ENCODE measurements at regions not wholly inside any gene's neighbourhood (a gene's known extent, or its start where the extent isn't known, plus 50 kb on each side); places are given as distances from the start of the nearest gene placed in this dataset.

DNA sequence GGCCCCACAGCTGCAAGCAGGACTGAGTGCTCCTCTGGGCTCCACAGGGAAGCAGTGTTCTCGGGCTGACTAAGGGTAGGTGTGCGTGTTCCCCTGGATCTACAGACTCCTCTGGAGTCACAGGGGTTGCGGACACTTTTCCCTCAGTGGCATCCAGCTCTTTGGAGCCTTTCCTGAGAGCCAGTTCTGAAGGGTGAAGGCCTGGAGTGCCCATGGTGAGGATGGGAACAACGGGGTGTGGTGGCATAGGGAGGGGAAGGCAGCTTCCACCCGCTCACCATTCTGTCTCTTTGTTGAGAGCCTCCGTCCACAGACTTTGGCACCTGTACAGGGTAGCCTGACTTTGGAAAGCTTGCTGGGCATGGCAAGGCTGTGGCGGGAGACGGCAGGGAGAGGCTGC lies 104.1 kb upstream of the PCBD1 start:
- Histone ChIP-seq H3K4me3 (ENCODE audit: low read length) (no peak overlapping the region), H3K9ac (ENCODE audit: low read depth, low read length) (no peak overlapping the region), H3K9me3 (replicated peaks; ENCODE audit: low read length) (no peaks in the 10 kb centered on the region), H3K4me1 (ENCODE audit: control insufficient read depth, insufficient read depth, low read length) (no peaks in the 10 kb centered on the region), H3K27me3 (ENCODE audit: control insufficient read depth, insufficient read depth, low read length) (peaks cover 78% of the 10 kb centered on the region), H3K36me3 (ENCODE audit: insufficient read depth, low read length) (no peaks in the 10 kb centered on the region), H3K4me2 (ENCODE audit: low read length) (no peak overlapping the region)

GRCh38 chr10:70993051-70993450 lies 104.7 kb upstream of the PCBD1 start:
- Histone ChIP-seq H3K27me3 (ENCODE audit: control insufficient read depth, insufficient read depth, low read length) (peaks cover 78% of the 10 kb centered on the region), H3K9ac (ENCODE audit: low read depth, low read length) (no peak overlapping the region), H3K4me2 (ENCODE audit: low read length) (no peak overlapping the region), H3K4me1 (ENCODE audit: control insufficient read depth, insufficient read depth, low read length) (no peaks in the 10 kb centered on the region), H3K4me3 (ENCODE audit: low read length) (no peak overlapping the region), H3K36me3 (ENCODE audit: insufficient read depth, low read length) (no peaks in the 10 kb centered on the region), H3K9me3 (replicated peaks; ENCODE audit: low read length) (no peaks in the 10 kb centered on the region)

DNA sequence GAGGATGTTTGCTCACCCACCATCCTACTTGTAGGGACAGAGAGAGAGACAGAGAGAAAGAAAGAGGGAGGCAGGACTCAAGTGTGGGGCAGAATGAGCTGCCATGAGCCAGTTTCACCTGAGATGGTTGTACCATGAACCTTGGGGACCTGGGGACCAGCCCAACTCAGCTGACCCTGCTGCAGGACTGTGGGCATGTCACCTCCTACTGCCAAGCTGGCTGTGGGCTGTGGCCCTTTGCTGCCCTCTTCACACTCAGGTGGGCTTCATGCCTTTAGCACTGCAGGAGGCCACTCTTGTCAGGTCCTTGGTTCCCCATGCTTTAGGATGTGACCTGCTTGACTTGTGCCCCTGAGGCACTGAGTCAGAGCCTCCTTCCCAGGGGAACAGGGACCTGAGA lies 108.2 kb upstream of the PCBD1 start:
- Histone ChIP-seq H3K27me3 (ENCODE audit: control insufficient read depth, insufficient read depth, low read length) (peaks cover 70% of the 10 kb centered on the region), H3K9me3 (replicated peaks; ENCODE audit: low read length) (no peaks in the 10 kb centered on the region), H3K9ac (ENCODE audit: low read depth, low read length) (no peak overlapping the region), H3K36me3 (ENCODE audit: insufficient read depth, low read length) (no peaks in the 10 kb centered on the region), H3K4me1 (ENCODE audit: control insufficient read depth, insufficient read depth, low read length) (no peaks in the 10 kb centered on the region), H3K4me2 (ENCODE audit: low read length) (no peak overlapping the region), H3K4me3 (ENCODE audit: low read length) (no peak overlapping the region)

DNA sequence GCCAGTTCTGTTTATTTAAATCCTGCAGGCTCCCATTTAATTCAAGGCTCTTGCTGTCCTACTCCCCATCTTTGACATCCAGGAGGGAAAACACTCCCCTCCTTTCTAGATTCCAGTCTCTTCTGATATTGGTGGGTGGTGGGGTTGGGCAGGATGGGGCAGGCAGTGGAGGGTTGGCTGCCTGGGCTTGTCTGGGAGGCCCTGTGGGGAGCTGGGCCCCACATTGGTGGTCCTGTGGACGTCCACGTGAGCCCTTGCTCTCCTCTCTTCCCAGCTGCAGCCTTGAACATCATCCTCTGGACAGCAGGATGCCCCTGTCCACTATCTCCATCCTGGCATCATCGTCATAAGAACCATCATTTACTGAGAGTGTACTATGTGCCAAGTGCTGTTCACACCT lies 108.9 kb upstream of the PCBD1 start:
- Histone ChIP-seq H3K4me2 (ENCODE audit: low read length) (no peak overlapping the region), H3K36me3 (ENCODE audit: insufficient read depth, low read length) (no peaks in the 10 kb centered on the region), H3K9ac (ENCODE audit: low read depth, low read length) (no peak overlapping the region), H3K9me3 (replicated peaks; ENCODE audit: low read length) (no peaks in the 10 kb centered on the region), H3K4me3 (ENCODE audit: low read length) (no peak overlapping the region), H3K27me3 (ENCODE audit: control insufficient read depth, insufficient read depth, low read length) (peaks cover 68% of the 10 kb centered on the region), H3K4me1 (ENCODE audit: control insufficient read depth, insufficient read depth, low read length) (no peaks in the 10 kb centered on the region)

DNA sequence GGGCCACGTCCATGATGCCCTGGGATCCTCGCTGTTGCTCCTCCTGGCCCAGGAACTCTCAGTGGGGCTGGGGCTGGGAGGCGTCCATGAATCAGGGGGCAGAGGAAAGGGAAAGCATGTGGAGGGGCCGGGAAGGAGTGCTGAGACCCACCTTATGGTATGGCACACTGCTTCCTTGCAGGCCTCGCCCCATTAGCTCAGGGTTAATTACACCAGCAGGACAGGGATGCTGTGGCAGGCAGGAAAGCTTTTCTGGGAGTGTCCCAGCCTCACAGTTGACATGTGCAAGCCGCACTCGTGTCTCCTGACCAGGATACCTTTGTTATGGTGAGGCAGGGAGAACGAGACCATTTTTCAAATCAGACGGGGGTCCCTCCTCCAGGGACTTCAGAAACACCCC lies 109.7 kb upstream of the PCBD1 start:
- no peaks in the 10 kb centered on the region for H3K9me3 ChIP-seq (replicated peaks; ENCODE audit: low read length)
- H3K36me3 ChIP-seq (ENCODE audit: insufficient read depth, low read length), result no peaks in the 10 kb centered on the region
- no peaks in the 10 kb centered on the region for H3K4me1 ChIP-seq (ENCODE audit: control insufficient read depth, insufficient read depth, low read length)
- H3K9ac ChIP-seq (ENCODE audit: low read depth, low read length), result no peak overlapping the region
- no peak overlapping the region for H3K4me2 ChIP-seq (ENCODE audit: low read length)
- H3K27me3 ChIP-seq (ENCODE audit: control insufficient read depth, insufficient read depth, low read length), result peaks cover 59% of the 10 kb centered on the region
- no peak overlapping the region for H3K4me3 ChIP-seq (ENCODE audit: low read length)

DNA sequence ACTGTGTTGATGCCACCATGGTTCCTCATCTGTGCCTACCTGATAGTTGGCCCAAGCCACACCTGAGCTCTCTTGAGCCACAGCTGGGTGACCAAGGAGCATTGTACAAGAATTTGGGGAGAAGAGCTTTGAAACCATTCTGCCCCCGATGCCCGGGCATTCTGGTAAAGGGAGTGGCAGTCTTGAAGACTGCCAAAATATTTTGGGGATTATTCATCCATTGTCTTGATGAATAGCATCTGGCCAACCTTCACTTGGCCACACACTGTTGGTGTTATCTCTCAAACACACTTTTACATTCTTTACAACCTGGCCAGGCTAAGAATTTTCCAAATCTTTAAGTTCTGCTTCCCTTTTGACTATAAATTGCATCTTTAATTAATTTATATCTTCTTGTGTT lies 113.1 kb upstream of the PCBD1 start:
- Histone ChIP-seq H3K36me3 (ENCODE audit: insufficient read depth, low read length) (no peaks in the 10 kb centered on the region), H3K9me3 (replicated peaks; ENCODE audit: low read length) (no peaks in the 10 kb centered on the region)

DNA sequence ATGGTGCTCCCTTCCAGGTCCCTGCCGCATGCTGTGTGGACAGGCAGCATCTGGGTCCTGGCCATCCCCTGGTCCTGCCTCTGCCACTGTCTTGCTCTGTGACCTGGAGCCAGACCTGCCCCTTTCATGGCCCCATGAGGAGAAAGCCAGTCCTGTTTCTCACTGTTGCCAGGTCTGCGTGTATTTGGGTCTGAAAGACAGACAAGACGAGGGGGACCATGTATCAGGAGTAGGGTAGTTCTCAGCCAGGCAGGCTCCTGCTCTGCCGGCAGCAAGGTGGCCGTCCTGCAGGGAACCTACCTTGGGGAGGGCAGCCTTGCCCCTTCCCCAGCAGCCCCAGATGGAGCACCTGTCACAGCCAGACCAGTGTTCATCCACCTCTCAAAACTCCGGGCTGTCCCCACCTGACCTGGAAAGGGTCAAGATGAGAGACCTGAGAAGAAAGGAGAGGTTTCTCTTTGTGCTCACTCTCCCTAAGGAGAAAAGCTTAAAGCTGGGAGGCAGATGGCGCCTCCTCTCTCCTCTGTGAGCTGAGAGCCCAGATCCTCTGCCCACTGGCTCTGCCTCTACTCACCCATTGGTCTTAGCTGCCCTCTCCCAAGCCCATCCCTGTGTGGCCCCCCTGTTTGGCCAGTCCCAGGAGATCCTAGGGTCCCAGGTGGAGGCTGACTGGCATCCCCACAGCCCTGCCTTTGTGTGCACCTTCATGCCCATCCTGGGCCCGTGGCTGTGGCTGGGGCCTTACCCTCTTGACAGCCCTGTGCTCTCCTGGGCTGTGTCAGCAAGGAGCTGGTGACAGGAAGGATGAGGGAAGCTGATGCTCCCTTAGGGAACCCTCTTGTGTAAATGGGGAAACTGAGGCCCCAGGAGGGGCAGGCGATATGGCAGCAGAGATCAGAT lies 116.1 kb upstream of the PCBD1 start:
- H3K9me3 ChIP-seq (replicated peaks; ENCODE audit: low read length), result no peaks in the 10 kb centered on the region
- peaks cover 52% of the 10 kb centered on the region for H3K27me3 ChIP-seq (ENCODE audit: control insufficient read depth, insufficient read depth, low read length)
- no peak overlapping the region for H3K4me3 ChIP-seq (ENCODE audit: low read length)
- H3K36me3 ChIP-seq (ENCODE audit: insufficient read depth, low read length), result no peaks in the 10 kb centered on the region
- H3K4me2 ChIP-seq (ENCODE audit: low read length), result no peak overlapping the region
- H3K9ac ChIP-seq (ENCODE audit: low read depth, low read length), result no peak overlapping the region
- H3K4me1 ChIP-seq (ENCODE audit: control insufficient read depth, insufficient read depth, low read length), result no peaks in the 10 kb centered on the region

More for the DNA sequence above, 113.1 kb upstream of the PCBD1 start:
- Histone ChIP-seq H3K4me3 (ENCODE audit: low read length) (no peak overlapping the region), H3K4me1 (ENCODE audit: control insufficient read depth, insufficient read depth, low read length) (no peaks in the 10 kb centered on the region), H3K4me2 (ENCODE audit: low read length) (no peak overlapping the region), H3K27me3 (ENCODE audit: control insufficient read depth, insufficient read depth, low read length) (peaks cover 49% of the 10 kb centered on the region), H3K9ac (ENCODE audit: low read depth, low read length) (no peak overlapping the region)

GRCh38 chr10:71005337-71006305 lies 117.3 kb upstream of the PCBD1 start:
- no peak overlapping the region for H3K4me2 ChIP-seq (ENCODE audit: low read length)
- no peak overlapping the region for H3K9ac ChIP-seq (ENCODE audit: low read depth, low read length)
- H3K36me3 ChIP-seq (ENCODE audit: insufficient read depth, low read length), result no peaks in the 10 kb centered on the region
- H3K4me3 ChIP-seq (ENCODE audit: low read length), result no peak overlapping the region
- H3K27me3 ChIP-seq (ENCODE audit: control insufficient read depth, insufficient read depth, low read length), result peaks cover 61% of the 10 kb centered on the region
- H3K4me1 ChIP-seq (ENCODE audit: control insufficient read depth, insufficient read depth, low read length), result no peaks in the 10 kb centered on the region
- no peaks in the 10 kb centered on the region for H3K9me3 ChIP-seq (replicated peaks; ENCODE audit: low read length)

- H3K36me3 ChIP-seq (ENCODE audit: insufficient read depth, low read length), result no peaks in the 10 kb centered on the region
- peaks cover 56% of the 10 kb centered on the region for H3K27me3 ChIP-seq (ENCODE audit: control insufficient read depth, insufficient read depth, low read length)
- H3K4me3 ChIP-seq (ENCODE audit: low read length), result no peak overlapping the region
Measured at GRCh38 chr10:71006506-71006905, 118.1 kb upstream of the PCBD1 start.

DNA sequence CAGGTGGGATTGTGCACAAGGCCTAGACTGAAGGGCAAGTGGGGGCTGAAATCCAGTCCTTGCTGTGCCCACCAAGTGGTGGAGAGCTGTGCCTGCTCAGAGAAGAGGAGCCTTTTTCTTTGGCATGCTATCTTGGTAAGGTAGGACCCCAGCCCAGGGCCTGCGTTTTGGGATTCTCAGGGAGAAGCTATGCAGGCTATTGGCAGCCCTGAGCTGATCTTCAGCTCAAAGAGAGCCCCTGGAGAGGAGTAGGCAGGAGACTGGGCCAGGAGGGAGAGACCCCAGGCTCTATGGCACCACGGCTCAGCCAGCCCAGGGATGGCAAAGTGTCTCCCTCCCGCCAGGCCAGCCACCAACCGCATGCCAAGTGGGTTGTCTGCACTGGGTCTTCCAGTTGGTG lies 119.2 kb upstream of the PCBD1 start:
- no peak overlapping the region for H3K4me3 ChIP-seq (ENCODE audit: low read length)
- H3K27me3 ChIP-seq (ENCODE audit: control insufficient read depth, insufficient read depth, low read length), result peaks cover 61% of the 10 kb centered on the region
- no peak overlapping the region for H3K4me2 ChIP-seq (ENCODE audit: low read length)

More at GRCh38 chr10:71006506-71006905, 118.1 kb upstream of the PCBD1 start:
- Histone ChIP-seq H3K4me2 (ENCODE audit: low read length) (no peak overlapping the region), H3K4me1 (ENCODE audit: control insufficient read depth, insufficient read depth, low read length) (no peaks in the 10 kb centered on the region), H3K9ac (ENCODE audit: low read depth, low read length) (no peak overlapping the region), H3K9me3 (replicated peaks; ENCODE audit: low read length) (no peaks in the 10 kb centered on the region)

DNA sequence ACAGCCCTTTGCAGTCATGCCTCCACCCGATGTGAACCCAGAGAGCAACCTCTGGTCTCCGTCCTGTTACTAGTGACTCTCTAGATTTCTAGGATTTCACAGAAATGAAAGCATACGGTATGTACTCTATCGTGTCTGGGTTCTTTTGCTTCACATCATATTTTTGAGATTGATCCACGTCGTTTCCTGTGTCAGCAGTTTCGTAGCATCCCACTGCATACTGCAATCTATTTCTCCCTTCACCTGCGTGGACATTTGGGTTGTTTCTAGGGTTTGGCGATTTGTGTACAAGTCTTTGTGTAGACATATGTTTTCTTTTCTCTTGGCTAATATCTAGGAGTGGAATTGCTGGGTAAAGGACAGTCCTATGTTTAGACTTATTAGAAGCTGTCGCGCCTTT lies 119.8 kb upstream of the PCBD1 start:
- Histone ChIP-seq H3K4me3 (ENCODE audit: low read length) (no peak overlapping the region), H3K9ac (ENCODE audit: low read depth, low read length) (no peak overlapping the region), H3K27me3 (ENCODE audit: control insufficient read depth, insufficient read depth, low read length) (peaks cover 65% of the 10 kb centered on the region)

More for the DNA sequence above, 119.2 kb upstream of the PCBD1 start:
- no peaks in the 10 kb centered on the region for H3K36me3 ChIP-seq (ENCODE audit: insufficient read depth, low read length)
- no peak overlapping the region for H3K9ac ChIP-seq (ENCODE audit: low read depth, low read length)
- no peaks in the 10 kb centered on the region for H3K4me1 ChIP-seq (ENCODE audit: control insufficient read depth, insufficient read depth, low read length)
- no peaks in the 10 kb centered on the region for H3K9me3 ChIP-seq (replicated peaks; ENCODE audit: low read length)

More for the DNA sequence above, 119.8 kb upstream of the PCBD1 start:
- H3K9me3 ChIP-seq (replicated peaks; ENCODE audit: low read length), result no peaks in the 10 kb centered on the region
- no peaks in the 10 kb centered on the region for H3K36me3 ChIP-seq (ENCODE audit: insufficient read depth, low read length)
- H3K4me1 ChIP-seq (ENCODE audit: control insufficient read depth, insufficient read depth, low read length), result no peaks in the 10 kb centered on the region
- H3K4me2 ChIP-seq (ENCODE audit: low read length), result no peak overlapping the region
